ENCODE measurements at regions not wholly inside any gene's neighbourhood (a gene's known extent, or its start where the extent isn't known, plus 50 kb on each side); places are given as distances from the start of the nearest gene placed in this dataset.

DNA sequence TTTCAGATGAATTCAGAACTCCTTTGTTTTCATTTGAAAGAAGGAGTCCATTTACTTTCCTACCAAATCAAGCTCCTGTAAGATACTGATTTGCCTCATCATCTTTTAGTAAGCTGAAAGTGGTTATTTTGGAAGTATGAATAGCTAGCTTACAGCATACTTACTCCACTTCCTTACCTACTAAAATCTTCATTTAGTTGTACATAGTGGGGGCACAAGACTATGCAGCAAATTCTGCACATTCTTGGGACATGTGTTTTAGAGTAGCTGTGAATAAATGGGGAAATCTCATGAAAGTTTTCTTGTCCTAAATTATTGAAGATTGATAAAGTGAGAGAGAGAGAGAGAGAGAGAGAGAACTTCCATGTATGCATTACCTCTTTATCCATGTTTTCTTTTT lies 256.3 kb downstream of the OGFRL1 start:
- TF ChIP-seq, protein P1, sequence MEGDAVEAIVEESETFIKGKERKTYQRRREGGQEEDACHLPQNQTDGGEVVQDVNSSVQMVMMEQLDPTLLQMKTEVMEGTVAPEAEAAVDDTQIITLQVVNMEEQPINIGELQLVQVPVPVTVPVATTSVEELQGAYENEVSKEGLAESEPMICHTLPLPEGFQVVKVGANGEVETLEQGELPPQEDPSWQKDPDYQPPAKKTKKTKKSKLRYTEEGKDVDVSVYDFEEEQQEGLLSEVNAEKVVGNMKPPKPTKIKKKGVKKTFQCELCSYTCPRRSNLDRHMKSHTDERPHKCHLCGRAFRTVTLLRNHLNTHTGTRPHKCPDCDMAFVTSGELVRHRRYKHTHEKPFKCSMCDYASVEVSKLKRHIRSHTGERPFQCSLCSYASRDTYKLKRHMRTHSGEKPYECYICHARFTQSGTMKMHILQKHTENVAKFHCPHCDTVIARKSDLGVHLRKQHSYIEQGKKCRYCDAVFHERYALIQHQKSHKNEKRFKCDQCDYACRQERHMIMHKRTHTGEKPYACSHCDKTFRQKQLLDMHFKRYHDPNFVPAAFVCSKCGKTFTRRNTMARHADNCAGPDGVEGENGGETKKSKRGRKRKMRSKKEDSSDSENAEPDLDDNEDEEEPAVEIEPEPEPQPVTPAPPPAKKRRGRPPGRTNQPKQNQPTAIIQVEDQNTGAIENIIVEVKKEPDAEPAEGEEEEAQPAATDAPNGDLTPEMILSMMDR (IDR thresholded peaks at IDR 0.05): no peak
- no peak for TF ChIP-seq POLR2A (IDR thresholded peaks at IDR 0.05)
- TF ChIP-seq POLR2AphosphoS5 (IDR thresholded peaks at IDR 0.05): no peak

All from breast epithelium (tissue), 3 donors.